GM12865 (cell line): ENCODE measurements at regions not wholly inside any gene's neighbourhood (a gene's known extent, or its start where the extent isn't known, plus 50 kb on each side); places are given as distances from the start of the nearest gene placed in this dataset.

Experiments
- DNase-seq: peaks from one replicate; pipeline ENCODE4 v3.0.0; 2010; ENCODE audit warnings: low read depth
- H3K4me3 ChIP-seq: 2 replicates; pipeline ENCODE4 v1.5.1; 2011; ENCODE audit warnings: mild to moderate bottlenecking, low read depth, low read length, control low read depth
- CTCF ChIP-seq: IDR thresholded peaks from 2 replicates; pipeline ENCODE4 v1.5.1; 2011; ENCODE audit warnings: low read length, control low read depth, low read depth, inconsistent platforms; ENCODE audit not compliant: insufficient read depth; ENCODE audit errors: missing control alignments

DNA sequence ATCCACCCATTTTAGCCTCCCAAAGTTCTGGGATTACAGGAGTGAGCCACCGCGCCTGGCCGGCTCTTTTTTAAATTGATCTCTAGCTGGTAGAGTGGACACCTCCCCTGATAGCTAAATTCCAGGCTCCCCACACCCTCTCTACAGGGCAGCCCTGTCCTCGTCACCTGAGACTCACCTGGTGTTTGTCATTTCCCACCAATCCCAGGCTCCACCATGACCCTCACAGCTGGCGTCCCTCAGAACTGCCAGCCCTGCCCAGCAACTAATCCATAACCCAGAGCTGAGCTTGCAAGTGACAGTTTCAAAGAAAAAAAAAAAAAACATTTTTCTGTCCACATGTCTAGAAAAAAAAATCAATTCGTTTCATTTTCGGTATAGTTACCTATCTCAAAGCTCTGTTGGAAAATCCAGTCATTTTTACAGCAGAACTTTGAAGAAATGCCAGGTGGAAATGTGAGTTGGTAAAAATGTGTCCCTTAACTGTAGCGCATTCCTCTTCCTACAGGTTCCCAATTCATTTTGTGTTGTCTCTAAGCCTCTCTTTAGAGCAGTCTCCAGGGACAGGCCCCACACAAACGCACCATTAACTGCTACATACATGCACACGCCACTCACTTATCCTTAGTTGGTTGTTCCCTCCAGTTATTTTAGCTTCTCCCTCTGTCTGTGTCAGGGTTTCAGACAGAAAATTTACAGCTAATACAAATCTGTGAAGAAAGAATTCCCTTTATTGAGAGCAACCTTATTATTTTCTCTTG, 294.7 kb downstream of the FBXO15 start:
- H3K4me3 ChIP-seq: no peak overlapping the region
- DNase-seq: no peak
- TF ChIP-seq CTCF: no peak

DNA sequence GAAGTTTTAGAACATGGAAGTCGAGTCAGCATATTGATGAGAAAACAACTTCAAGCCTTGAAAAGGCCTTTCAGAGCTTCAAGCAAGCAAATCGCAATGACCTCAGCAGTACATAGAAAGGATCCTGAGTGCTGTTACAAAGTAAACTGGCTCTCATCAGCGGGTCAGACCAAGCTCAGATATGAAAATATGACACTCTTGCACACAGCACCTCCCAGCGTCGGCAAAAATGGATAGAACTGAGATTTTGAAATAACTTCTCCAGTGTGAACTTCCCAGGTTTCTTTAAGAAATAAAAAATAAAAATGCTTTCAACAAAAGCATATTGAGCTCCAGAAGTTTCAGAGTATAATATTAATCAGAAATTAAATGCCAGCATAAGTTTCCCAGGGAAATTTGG, 296.9 kb downstream of the FBXO15 start:
- DNase-seq: no peak
- no peak overlapping the region for H3K4me3 ChIP-seq
- TF ChIP-seq CTCF: no peak

GRCh38 chr18:73848656-73849055, 299.0 kb downstream of the FBXO15 start:
- no peak overlapping the region for H3K4me3 ChIP-seq
- DNase-seq: no peak
- TF ChIP-seq CTCF: no peak

DNA sequence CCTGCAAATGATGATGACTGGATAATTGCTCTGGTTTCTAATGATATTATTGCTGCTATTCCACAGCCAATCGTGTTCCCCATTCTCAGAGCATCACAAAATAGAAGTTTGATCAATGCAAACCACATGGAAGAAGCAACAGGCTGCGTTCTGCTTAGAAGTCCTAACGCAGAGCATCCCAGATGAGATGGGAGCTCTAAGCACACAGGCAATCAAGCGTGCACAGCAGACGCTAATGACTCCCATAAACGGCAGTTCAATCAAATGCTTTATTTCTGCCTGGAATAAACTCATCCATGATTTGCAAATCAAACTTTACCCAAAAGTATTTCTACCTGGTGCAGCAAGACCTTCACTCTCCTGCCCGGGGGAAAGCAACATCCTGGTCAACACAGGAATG, 304.2 kb downstream of the FBXO15 start:
- TF ChIP-seq CTCF: no peak
- DNase-seq: no peak
- H3K4me3 ChIP-seq: no peak overlapping the region

- peak; percentile 86 for TF ChIP-seq CTCF
- H3K4me3 ChIP-seq: no peak overlapping the region
Measured at GRCh38 chr18:73842795-73843394, 304.7 kb downstream of the FBXO15 start.

GRCh38 chr18:73841661-73842060, 306.0 kb downstream of the FBXO15 start:
- H3K4me3 ChIP-seq: no peak overlapping the region
- TF ChIP-seq CTCF: no peak
- DNase-seq: no peak

More at GRCh38 chr18:73842795-73843394, 304.7 kb downstream of the FBXO15 start:
- peak; percentile 47 for DNase-seq

DNA sequence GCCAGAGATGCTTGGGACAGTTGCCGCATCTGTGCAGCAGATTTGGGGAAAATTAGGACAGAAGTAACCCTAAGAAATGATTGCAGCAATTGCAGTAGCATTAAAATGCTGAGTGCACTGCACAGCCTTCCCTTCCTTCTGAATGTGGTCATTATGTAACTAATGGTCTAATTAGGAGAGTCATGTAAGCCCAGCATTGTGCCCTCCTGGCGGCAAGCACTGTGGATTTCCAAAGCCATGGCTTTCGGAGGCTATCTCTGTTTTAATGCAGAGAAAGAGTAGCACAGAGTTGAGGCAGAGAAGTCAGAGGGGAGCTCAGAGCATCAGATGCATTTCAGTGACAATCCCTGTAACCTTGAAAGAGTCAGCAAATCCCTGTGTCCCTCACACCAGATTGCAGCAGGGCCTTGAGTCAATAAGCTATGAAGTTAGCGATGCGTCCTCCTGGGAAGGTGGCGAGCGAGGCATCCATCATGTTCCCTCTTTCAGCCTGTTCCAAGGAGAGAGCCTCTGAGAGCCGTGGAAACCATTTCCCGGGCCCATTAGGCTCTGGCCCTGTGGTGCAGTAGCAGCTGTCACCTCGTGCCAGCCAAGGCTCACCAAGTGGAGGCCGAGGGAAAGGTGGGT, 307.2 kb downstream of the FBXO15 start:
- no peak for TF ChIP-seq CTCF
- H3K4me3 ChIP-seq: no peak overlapping the region
- DNase-seq: no peak
